GM20000 (cell line): ENCODE measurements at regions not wholly inside any gene's neighbourhood (a gene's known extent, or its start where the extent isn't known, plus 50 kb on each side); places are given as distances from the start of the nearest gene placed in this dataset.
A peak's percentile ranks its signal among the peaks of the same experiment; 100 is the strongest.

Experiments
- DNase-seq: peaks from one replicate; pipeline ENCODE4 v3.0.0; 2012; ENCODE audit warnings: low spot score
- TF ChIP-seq, protein P1 (sequence below): IDR thresholded peaks from 2 replicates; pipeline ENCODE4 v1.5.1; 2012; ENCODE audit warnings: mild to moderate bottlenecking, control low read depth; ENCODE audit errors: extremely low read depth, missing control alignments

DNA sequence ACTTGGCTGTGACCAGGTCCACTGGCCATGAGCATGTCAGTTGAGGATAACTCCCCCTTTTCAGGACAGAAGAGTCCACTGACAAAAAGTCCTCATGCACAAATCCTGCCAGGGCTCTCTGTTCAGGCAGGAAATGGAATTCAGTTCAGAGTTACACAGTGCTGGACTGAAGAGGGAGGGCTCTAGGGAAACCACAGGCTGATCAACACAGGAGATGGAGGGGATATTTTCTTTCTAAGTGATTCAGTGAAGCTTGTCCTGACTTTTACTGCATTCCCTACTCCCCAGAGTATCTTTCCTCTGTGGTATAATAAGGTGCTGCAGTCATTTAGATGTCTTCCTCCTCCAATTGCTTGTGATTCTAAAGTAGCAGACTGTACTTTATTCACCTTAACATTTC, 335.5 kb upstream of the IGFBP7 start:
- TF ChIP-seq, protein P1, sequence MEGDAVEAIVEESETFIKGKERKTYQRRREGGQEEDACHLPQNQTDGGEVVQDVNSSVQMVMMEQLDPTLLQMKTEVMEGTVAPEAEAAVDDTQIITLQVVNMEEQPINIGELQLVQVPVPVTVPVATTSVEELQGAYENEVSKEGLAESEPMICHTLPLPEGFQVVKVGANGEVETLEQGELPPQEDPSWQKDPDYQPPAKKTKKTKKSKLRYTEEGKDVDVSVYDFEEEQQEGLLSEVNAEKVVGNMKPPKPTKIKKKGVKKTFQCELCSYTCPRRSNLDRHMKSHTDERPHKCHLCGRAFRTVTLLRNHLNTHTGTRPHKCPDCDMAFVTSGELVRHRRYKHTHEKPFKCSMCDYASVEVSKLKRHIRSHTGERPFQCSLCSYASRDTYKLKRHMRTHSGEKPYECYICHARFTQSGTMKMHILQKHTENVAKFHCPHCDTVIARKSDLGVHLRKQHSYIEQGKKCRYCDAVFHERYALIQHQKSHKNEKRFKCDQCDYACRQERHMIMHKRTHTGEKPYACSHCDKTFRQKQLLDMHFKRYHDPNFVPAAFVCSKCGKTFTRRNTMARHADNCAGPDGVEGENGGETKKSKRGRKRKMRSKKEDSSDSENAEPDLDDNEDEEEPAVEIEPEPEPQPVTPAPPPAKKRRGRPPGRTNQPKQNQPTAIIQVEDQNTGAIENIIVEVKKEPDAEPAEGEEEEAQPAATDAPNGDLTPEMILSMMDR = no peak
- DNase-seq = no peak

DNA sequence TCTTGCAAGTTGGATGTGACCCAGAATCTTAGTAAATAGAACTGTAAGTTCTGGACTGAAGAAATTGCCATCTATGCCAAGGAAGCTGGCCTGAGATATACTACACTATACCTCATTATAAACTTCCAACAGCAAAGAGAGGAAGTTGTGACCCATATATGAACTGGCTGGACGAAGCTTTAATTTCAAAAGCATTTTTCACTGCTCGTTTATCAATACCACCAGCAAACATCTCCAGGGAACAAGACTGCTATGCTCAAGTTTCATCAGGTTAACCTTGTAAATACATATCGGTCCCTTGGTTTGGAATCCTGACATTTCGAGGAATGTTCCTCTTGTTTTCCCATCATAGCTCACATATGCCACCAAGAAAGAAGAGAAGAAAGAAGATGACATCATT, 334.5 kb upstream of the IGFBP7 start:
- no peak for DNase-seq
- TF ChIP-seq, protein P1 = no peak

DNA sequence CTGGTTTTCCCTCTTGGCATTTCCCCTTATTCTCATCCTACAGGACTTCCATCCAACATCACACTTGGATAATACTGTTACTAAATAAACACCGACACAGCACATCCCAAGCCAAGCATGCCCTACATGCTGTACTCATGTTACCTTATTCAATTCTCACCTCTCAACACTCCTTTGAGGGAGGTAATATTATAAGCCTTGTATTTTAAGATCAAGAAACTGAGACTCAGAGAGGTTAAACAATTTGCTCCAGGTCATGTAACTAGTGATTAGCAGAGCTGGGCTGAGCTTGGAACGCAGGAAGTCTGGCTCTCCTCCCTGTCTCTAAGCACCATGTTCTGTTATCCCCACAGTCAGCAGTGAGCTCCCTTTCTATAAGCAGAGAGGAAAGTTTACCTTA, 333.6 kb upstream of the IGFBP7 start:
- TF ChIP-seq, protein P1 = no peak
- DNase-seq = no peak

DNA sequence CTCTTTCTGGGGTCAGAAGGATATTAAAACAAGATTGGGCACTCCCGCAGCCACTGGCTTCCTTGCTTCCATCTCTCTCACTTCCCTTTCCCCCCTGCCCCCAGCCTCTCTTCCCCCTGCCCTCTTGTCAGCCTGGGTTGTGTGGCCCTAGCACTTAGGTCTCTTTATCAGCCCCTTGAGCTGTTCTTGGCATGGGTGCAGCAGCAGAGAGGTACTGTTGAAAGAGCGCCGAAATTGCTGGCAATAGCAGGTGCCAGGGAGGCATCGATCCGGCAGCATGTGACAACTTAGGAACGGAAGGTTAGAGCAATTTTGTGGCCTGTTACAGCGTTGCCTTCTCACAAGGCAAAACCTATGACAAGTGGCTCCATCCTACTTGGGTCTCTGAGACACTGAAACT, 333.1 kb upstream of the IGFBP7 start:
- DNase-seq = no peak

DNA sequence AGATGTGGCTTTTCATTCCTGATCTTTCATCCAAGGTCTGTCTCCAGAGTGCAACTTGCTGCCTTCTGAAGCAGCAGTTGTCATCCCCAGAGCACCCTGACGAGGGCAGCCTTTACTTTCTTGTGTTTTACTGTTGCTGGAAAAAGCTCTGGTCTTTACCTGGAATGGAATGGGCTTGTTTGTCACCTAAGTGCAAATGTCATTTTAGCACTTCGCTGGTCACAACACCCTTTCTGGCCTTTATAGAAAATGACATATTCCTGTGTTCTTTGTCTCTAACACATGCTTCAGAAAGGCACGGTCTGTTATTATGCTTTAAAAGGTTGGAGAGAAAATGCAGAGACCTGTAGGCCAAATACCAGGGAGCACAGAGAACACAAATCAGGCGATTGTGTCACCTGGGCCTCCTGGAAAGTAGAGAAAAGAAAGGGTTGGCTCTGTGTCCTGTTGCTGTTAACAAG, 332.7 kb upstream of the IGFBP7 start:
- peak; percentile 21 for DNase-seq

More for the DNA sequence above, 333.1 kb upstream of the IGFBP7 start:
- TF ChIP-seq, protein P1 = no peak

DNA sequence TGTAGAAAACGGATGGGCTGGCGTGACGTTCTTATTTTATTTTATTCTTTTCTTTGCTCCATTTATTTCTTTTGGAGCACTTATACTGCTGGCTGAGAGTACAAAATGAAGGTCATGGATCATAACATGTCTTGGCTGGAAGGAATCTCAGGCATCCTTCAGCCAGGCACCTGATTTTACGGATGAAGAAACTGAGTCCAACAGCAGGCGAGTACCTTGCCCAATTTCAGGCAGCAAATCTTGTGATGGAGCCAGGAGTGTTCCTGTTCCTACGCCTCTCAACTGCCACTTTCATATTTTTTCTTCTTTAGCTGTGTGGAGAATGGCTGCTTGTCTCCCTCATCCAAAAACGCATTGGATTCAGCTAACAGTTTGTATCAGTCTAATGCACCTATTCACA, 332.1 kb upstream of the IGFBP7 start:
- DNase-seq = no peak
- TF ChIP-seq, protein P1 = no peak

More for the DNA sequence above, 332.7 kb upstream of the IGFBP7 start:
- TF ChIP-seq, protein P1 = peak; percentile 35

DNA sequence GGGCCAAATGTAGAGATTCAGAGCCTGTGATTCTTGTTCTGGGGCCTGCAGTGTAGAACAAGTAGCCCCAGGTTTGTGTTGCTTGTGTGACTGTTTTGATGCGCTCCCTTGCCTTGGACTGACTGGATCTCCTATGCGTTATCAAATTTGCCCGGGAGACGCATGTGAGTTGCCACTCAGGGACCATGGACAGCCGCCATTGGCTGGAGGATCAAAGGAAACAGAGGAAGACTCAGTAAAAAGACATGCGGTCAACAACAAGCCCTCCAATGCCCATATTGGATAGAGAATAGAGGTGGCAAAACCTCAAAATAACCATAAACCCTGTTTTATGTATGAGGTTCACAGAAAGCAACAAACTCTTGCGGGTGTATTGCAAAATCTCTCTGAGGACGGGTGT, 327.5 kb upstream of the IGFBP7 start:
- TF ChIP-seq, protein P1 = no peak
- DNase-seq = no peak
